Common myeloid progenitor, CD34-positive (primary cell): ENCODE measurements at regions not wholly inside any gene's neighbourhood (a gene's known extent, or its start where the extent isn't known, plus 50 kb on each side); places are given as distances from the start of the nearest gene placed in this dataset.

Source experiments
- CTCF ChIA-PET: fragments of 350-600 bp; sonication (Branson Sonifier 250); formaldehyde crosslinking; loops from one replicate; lab custom pipeline; 2021; ENCODE audit warnings: antibody characterized with exemption; lab: Charles Lee
- POLR2A ChIA-PET: fragments of 350-600 bp; sonication (Branson Sonifier 250); formaldehyde crosslinking; loops from one replicate; lab custom pipeline; 2021; ENCODE audit warnings: antibody characterized with exemption; lab: Charles Lee
- DNase-seq, 3 donors: peaks; one replicate each; pipeline versions ENCODE4 v3.0.0 to v3.0.0-alpha.2; 2013
- H3K27ac ChIP-seq, 2 experiments: 1 replicate in 1 of 2; 2 replicates in 1 of 2; pipeline ENCODE4 v1.7.0; 2013; ENCODE audit warnings: inconsistent platforms in 2 of 2, low read length in 2 of 2, mild to moderate bottlenecking in 2 of 2, low read depth in 1 of 2, moderate library complexity in 1 of 2; ENCODE audit not compliant: severe bottlenecking in 2 of 2, insufficient read depth in 1 of 2, poor library complexity in 1 of 2
- H3K27me3 ChIP-seq, 5 experiments: replicated peaks in 2 of 5; 1 replicate in 3 of 5; 2 replicates in 2 of 5; pipeline versions ENCODE4 v1.6.1 to v1.7.0; 2013; ENCODE audit warnings: low read length in 4 of 5, mild to moderate bottlenecking in 2 of 5, moderate library complexity in 2 of 5, inconsistent platforms in 1 of 5; ENCODE audit not compliant: insufficient read depth in 5 of 5, control insufficient read depth in 4 of 5
- H3K36me3 ChIP-seq, 4 experiments: 1 replicate in 2 of 4; 2 replicates in 2 of 4; pipeline versions ENCODE4 v1.6.1 to v1.7.0; 2013; ENCODE audit warnings: low read length in 3 of 4, control low read depth in 1 of 4, mild to moderate bottlenecking in 1 of 4; ENCODE audit not compliant: control insufficient read depth in 4 of 4, insufficient read depth in 4 of 4
- H3K4me1 ChIP-seq, 4 experiments: 1 replicate in 3 of 4; 2 replicates in 1 of 4; pipeline versions ENCODE4 v1.6.1 to v1.7.1; 2013; ENCODE audit warnings: low read length in 3 of 4, mild to moderate bottlenecking in 3 of 4, control low read depth in 1 of 4, inconsistent platforms in 1 of 4, moderate library complexity in 1 of 4; ENCODE audit not compliant: control insufficient read depth in 4 of 4, insufficient read depth in 4 of 4; ENCODE audit errors: control extremely low read depth in 1 of 4
- H3K4me3 ChIP-seq, 7 experiments: 1 replicate in 4 of 7; 2 replicates in 3 of 7; pipeline versions ENCODE4 v1.5.1 to v1.7.0; 2013; ENCODE audit warnings: mild to moderate bottlenecking in 7 of 7, low read length in 6 of 7, moderate library complexity in 6 of 7, inconsistent platforms in 2 of 7, low read depth in 2 of 7, control low read depth in 1 of 7; ENCODE audit not compliant: insufficient read depth in 4 of 7, control insufficient read depth in 1 of 7; ENCODE audit errors: extremely low read depth in 1 of 7
- H3K9me3 ChIP-seq, 5 experiments: 1 replicate in 4 of 5; 2 replicates in 1 of 5; pipeline versions ENCODE4 v1.6.1 to v1.7.1; 2013; ENCODE audit warnings: low read length in 4 of 5, mild to moderate bottlenecking in 2 of 5, inconsistent platforms in 1 of 5, low read depth in 1 of 5, moderate library complexity in 1 of 5; ENCODE audit not compliant: control insufficient read depth in 4 of 5, insufficient read depth in 2 of 5; ENCODE audit errors: control extremely low read depth in 1 of 5
- WGBS: methylation state at CpG from one replicate; pipeline ENCODE4 v1.1.5; 2013; ENCODE audit not compliant: insufficient coverage; 5-methylcytosine and 5-hydroxymethylcytosine counted together

- no peak for DNase-seq
- 94% methylated on average over 6 of the region's 14 CpGs for WGBS
- Histone ChIP-seq H3K9me3 (peaks cover 0 to 2% (median 1%) of the 10 kb centered on the region in 5 experiments), H3K27ac (no peak overlapping the region), H3K4me1 (no peaks in the 10 kb centered on the region), H3K4me3 (no peak overlapping the region), H3K27me3 (peaks cover 0 to 30% (median 9%) of the 10 kb centered on the region in 5 experiments), H3K36me3 (no peaks in the 10 kb centered on the region)
- POLR2A ChIA-PET: no interaction called here
- CTCF ChIA-PET: no interaction called here
Measured at GRCh38 chr14:101476916-101477553, 84.3 kb upstream of the DIO3 start.

GRCh38 chr14:101477648-101478047 lies 83.6 kb upstream of the DIO3 start:
- no peak for DNase-seq
- no peak overlapping the region for H3K27ac ChIP-seq
- CTCF ChIA-PET: no interaction called here

GRCh38 chr14:101478096-101478495 lies 83.2 kb upstream of the DIO3 start:
- H3K27me3 ChIP-seq: peaks cover 0 to 35% (median 9%) of the 10 kb centered on the region in 5 experiments
- ChIA-PET POLR2A (no interaction called here), CTCF (no interaction called here)
- 96% methylated on average over 8 of the region's 13 CpGs for WGBS
- no peak overlapping the region for H3K4me3 ChIP-seq
- H3K36me3 ChIP-seq: no peaks in the 10 kb centered on the region
- no peak for DNase-seq
- no peaks in the 10 kb centered on the region for H3K4me1 ChIP-seq
- H3K27ac ChIP-seq: no peak overlapping the region
- H3K9me3 ChIP-seq: peaks cover 0 to 5% (median 2%) of the 10 kb centered on the region in 5 experiments

More at GRCh38 chr14:101477648-101478047, 83.6 kb upstream of the DIO3 start:
- Histone ChIP-seq H3K4me1 (no peaks in the 10 kb centered on the region), H3K9me3 (peaks cover 0 to 5% (median 2%) of the 10 kb centered on the region in 5 experiments), H3K27me3 (peaks cover 0 to 35% (median 9%) of the 10 kb centered on the region in 5 experiments), H3K36me3 (no peaks in the 10 kb centered on the region), H3K4me3 (no peak overlapping the region)
- 94% methylated on average over 4 of the region's 5 CpGs for WGBS
- POLR2A ChIA-PET: no interaction called here

- no peaks in the 10 kb centered on the region for H3K36me3 ChIP-seq
- H3K4me1 ChIP-seq: no peaks in the 10 kb centered on the region
- POLR2A ChIA-PET: no interaction called here
- 100% methylated on average over 6 of the region's 13 CpGs for WGBS
- CTCF ChIA-PET: no interaction called here
- no peak overlapping the region for H3K27ac ChIP-seq
- no peak for DNase-seq
- peaks cover 0 to 35% (median 9%) of the 10 kb centered on the region in 5 experiments for H3K27me3 ChIP-seq
- no peak overlapping the region for H3K4me3 ChIP-seq
- peaks cover 2 to 7% (median 5%) of the 10 kb centered on the region in 5 experiments for H3K9me3 ChIP-seq
Measured at GRCh38 chr14:101478796-101479410, 82.4 kb upstream of the DIO3 start.

- ChIA-PET CTCF (interaction anchor here (0.6 kb wide), 1 partner anchor 27 kb away, joined by 3 read pairs; no protein-coding TSS in a partner anchor), POLR2A (no interaction called here)
- no peaks in the 10 kb centered on the region for H3K36me3 ChIP-seq
- peaks cover 0 to 27% (median 9%) of the 10 kb centered on the region in 5 experiments for H3K27me3 ChIP-seq
- H3K4me3 ChIP-seq: no peak overlapping the region
- no peak overlapping the region for H3K27ac ChIP-seq
- H3K9me3 ChIP-seq: peaks cover 2 to 10% (median 7%) of the 10 kb centered on the region in 5 experiments
- no peak for DNase-seq
- 85% methylated on average over 12 of the region's 12 CpGs for WGBS
- no peaks in the 10 kb centered on the region for H3K4me1 ChIP-seq
Measured at GRCh38 chr14:101480022-101480746, 81.1 kb upstream of the DIO3 start.

- Histone ChIP-seq H3K27ac (no peak overlapping the region), H3K9me3 (peaks cover 2 to 18% (median 8%) of the 10 kb centered on the region in 5 experiments), H3K4me1 (no peaks in the 10 kb centered on the region), H3K4me3 (no peak overlapping the region), H3K36me3 (no peaks in the 10 kb centered on the region), H3K27me3 (peaks cover 0 to 27% (median 9%) of the 10 kb centered on the region in 5 experiments)
- 88% methylated on average over 12 of the region's 16 CpGs for WGBS
- POLR2A ChIA-PET: no interaction called here
- DNase-seq: no peak
- CTCF ChIA-PET: no interaction called here
Measured at GRCh38 chr14:101480747-101481530, 80.4 kb upstream of the DIO3 start.
